CD14-positive monocyte (primary cell): ENCODE measurements at regions not wholly inside any gene's neighbourhood (a gene's known extent, or its start where the extent isn't known, plus 50 kb on each side); places are given as distances from the start of the nearest gene placed in this dataset.

ENCODE experiments used
- DNase-seq, 3 donors: peaks; one replicate each; pipeline ENCODE4 v3.0.0-alpha.2; 2011 to 2022
- H2AFZ ChIP-seq: 2 replicates; pipeline ENCODE4 v1.6.0; 2012; ENCODE audit warnings: mild to moderate bottlenecking, low read depth, low read length, inconsistent platforms; ENCODE audit not compliant: insufficient read depth, poor library complexity, severe bottlenecking
- H3K27ac ChIP-seq, 2 donors: 1 replicate in 1 of 2; 2 replicates in 1 of 2; pipeline ENCODE4 v1.5.1; 2012 to 2013; ENCODE audit warnings: low read length in 2 of 2, control low read depth in 1 of 2, inconsistent platforms in 1 of 2, low read depth in 1 of 2, mild to moderate bottlenecking in 1 of 2
- H3K27me3 ChIP-seq, 2 donors: one replicate each; pipeline versions ENCODE4 v1.6.0 to v1.6.1; 2011 to 2013; ENCODE audit warnings: low read length in 2 of 2; ENCODE audit not compliant: control insufficient read depth in 2 of 2, insufficient read depth in 2 of 2
- H3K36me3 ChIP-seq, 2 donors: replicated peaks in 1 of 2; 1 replicate in 1 of 2; 2 replicates in 1 of 2; pipeline versions ENCODE4 v1.5.1 to v1.6.1; 2012 to 2013; ENCODE audit warnings: low read length in 2 of 2, control low read depth in 1 of 2, inconsistent platforms in 1 of 2, mild to moderate bottlenecking in 1 of 2; ENCODE audit not compliant: insufficient read depth in 2 of 2, control insufficient read depth in 1 of 2
- H3K4me1 ChIP-seq, 2 donors: 1 replicate in 1 of 2; 2 replicates in 1 of 2; pipeline versions ENCODE4 v1.5.1 to v1.6.1; 2012 to 2013; ENCODE audit warnings: low read length in 2 of 2, control low read depth in 1 of 2, inconsistent platforms in 1 of 2, mild to moderate bottlenecking in 1 of 2, moderate library complexity in 1 of 2; ENCODE audit not compliant: insufficient read depth in 2 of 2, control insufficient read depth in 1 of 2
- H3K4me2 ChIP-seq: replicated peaks from 2 replicates; pipeline ENCODE3; 2012; ENCODE audit warnings: low read length, moderate library complexity, mild to moderate bottlenecking; ENCODE audit not compliant: poor library complexity, severe bottlenecking; ENCODE audit errors: extremely low read depth
- H3K4me3 ChIP-seq, 3 experiments: fragments of 200-600 bp in 1 of 3; sonication (generic) in 1 of 3; replicated peaks in 1 of 3; 1 replicate in 2 of 3; 2 replicates in 1 of 3; pipeline ENCODE4 v1.5.1; 2011 to 2013; ENCODE audit warnings: low read length in 3 of 3, mild to moderate bottlenecking in 3 of 3, control low read depth in 2 of 3, low read depth in 2 of 3, inconsistent platforms in 1 of 3, moderate library complexity in 1 of 3
- H3K79me2 ChIP-seq: 2 replicates; pipeline ENCODE4 v1.6.0; 2012; ENCODE audit warnings: mild to moderate bottlenecking, control low read depth, inconsistent platforms, low read length, moderate library complexity; ENCODE audit not compliant: insufficient read depth
- H3K9ac ChIP-seq: 2 replicates; pipeline ENCODE4 v1.6.0; 2017; ENCODE audit warnings: low read length, mild to moderate bottlenecking; ENCODE audit not compliant: insufficient read depth, poor library complexity, severe bottlenecking
- H3K9me3 ChIP-seq, 2 donors: replicated peaks in 1 of 2; 1 replicate in 1 of 2; 2 replicates in 1 of 2; pipeline versions ENCODE4 v1.5.1 to v1.6.1; 2012 to 2013; ENCODE audit warnings: low read length in 2 of 2, control low read depth in 1 of 2; ENCODE audit not compliant: control insufficient read depth in 1 of 2, insufficient read depth in 1 of 2
- H4K20me1 ChIP-seq: 2 replicates; pipeline ENCODE4 v1.6.0; 2012; ENCODE audit warnings: mild to moderate bottlenecking, low read length, control low read depth, moderate library complexity; ENCODE audit not compliant: insufficient read depth
- H3K27ac Mint-ChIP-seq, 7 donors: one replicate each; pipeline ENCODE4 v1.8.0; 2020; ENCODE audit warnings: mild to moderate bottlenecking in 7 of 7, mixed read lengths in 7 of 7, moderate library complexity in 6 of 7, inconsistent platforms in 2 of 7
- H3K27me3 Mint-ChIP-seq, 3 donors: one replicate each; pipeline ENCODE4 v1.8.0; 2021 to 2022; ENCODE audit warnings: low read depth in 3 of 3, mild to moderate bottlenecking in 3 of 3, mixed read lengths in 3 of 3, moderate library complexity in 3 of 3, inconsistent platforms in 1 of 3
- H3K36me3 Mint-ChIP-seq, 2 donors: one replicate each; pipeline ENCODE4 v1.8.0; 2020; ENCODE audit warnings: mixed read lengths in 2 of 2, inconsistent platforms in 1 of 2, mild to moderate bottlenecking in 1 of 2
- H3K4me1 Mint-ChIP-seq: one replicate; pipeline ENCODE4 v1.8.0; 2020; ENCODE audit warnings: mild to moderate bottlenecking, mixed read lengths
- H3K4me3 Mint-ChIP-seq, 2 donors: one replicate each; pipeline ENCODE4 v1.8.0; 2020; ENCODE audit warnings: mild to moderate bottlenecking in 2 of 2, mixed read lengths in 2 of 2, moderate library complexity in 1 of 2
- H3K9me3 Mint-ChIP-seq, 7 donors: one replicate each; pipeline ENCODE4 v1.8.0; 2020 to 2022; ENCODE audit warnings: mixed read lengths in 7 of 7, mild to moderate bottlenecking in 6 of 7, moderate library complexity in 6 of 7, inconsistent platforms in 2 of 7
- CTCF ChIP-seq: fragments of 200-600 bp; IDR thresholded peaks from one replicate; pipeline ENCODE4 v1.8.0; 2022; ENCODE audit warnings: antibody characterized with exemption, mild to moderate bottlenecking
- WGBS: methylation state at CpG from one replicate; pipeline ENCODE4 v1.1.5; 2013; ENCODE audit warnings: missing lambda C conversion rate; ENCODE audit not compliant: insufficient coverage; 5-methylcytosine and 5-hydroxymethylcytosine counted together
- intact Hi-C, 2 donors: fragments of 100-400 bp; cut with micrococcal nuclease; formaldehyde crosslinking; loops; one replicate each; pipeline versions ENCODE4 v1.15.0 to v1.15.1; 2023

- Histone ChIP-seq H3K9ac (no peak overlapping the region), H3K9me3 (no peaks in the 10 kb centered on the region), H2AFZ (no peak overlapping the region), H3K27me3 (no peaks in the 10 kb centered on the region), H3K4me2 (no peak overlapping the region), H4K20me1 (no peaks in the 10 kb centered on the region), H3K79me2 (no peaks in the 10 kb centered on the region), H3K4me1 (no peaks in the 10 kb centered on the region), H3K36me3 (no peaks in the 10 kb centered on the region), H3K27ac (no peak overlapping the region), H3K4me3 (no peak overlapping the region)
- Mint-ChIP-seq H3K4me1 (no peaks in the 10 kb centered on the region), H3K27ac (no peak overlapping the region), H3K36me3 (no peaks in the 10 kb centered on the region), H3K9me3 (peaks cover 0 to 3% (median 0%) of the 10 kb centered on the region in 7 donors), H3K4me3 (no peak overlapping the region), H3K27me3 (no peaks in the 10 kb centered on the region)
- DNase-seq, result no peak
- no peak for TF ChIP-seq CTCF
- intact Hi-C loops, result no loop called here
Observed at GRCh38 chr4:159778298-159778697, 675.4 kb downstream of the RAPGEF2 start.

- no peaks in the 10 kb centered on the region for H3K4me1 Mint-ChIP-seq
- H3K27ac Mint-ChIP-seq, result no peak overlapping the region
- H3K9me3 ChIP-seq, result no peaks in the 10 kb centered on the region
- H3K36me3 ChIP-seq, result no peaks in the 10 kb centered on the region
- no peak overlapping the region for H3K9ac ChIP-seq
- no peaks in the 10 kb centered on the region for H3K79me2 ChIP-seq
- H3K4me3 Mint-ChIP-seq, result no peak overlapping the region
- no peak overlapping the region for H3K4me2 ChIP-seq
- H2AFZ ChIP-seq, result no peak overlapping the region
- DNase-seq, result no peak
- intact Hi-C loops, result no loop called here
- H3K27me3 ChIP-seq, result no peaks in the 10 kb centered on the region
- TF ChIP-seq CTCF, result no peak
- no peaks in the 10 kb centered on the region for H3K27me3 Mint-ChIP-seq
- H4K20me1 ChIP-seq, result no peaks in the 10 kb centered on the region
- no CpG with 5 or more reads among the region's 3 CpGs for WGBS
- H3K9me3 Mint-ChIP-seq, result peaks cover 0 to 3% (median 0%) of the 10 kb centered on the region in 7 donors
- no peak overlapping the region for H3K27ac ChIP-seq
- H3K4me1 ChIP-seq, result no peaks in the 10 kb centered on the region
- no peak overlapping the region for H3K4me3 ChIP-seq
- no peaks in the 10 kb centered on the region for H3K36me3 Mint-ChIP-seq
Observed at GRCh38 chr4:159779716-159780115, 676.8 kb downstream of the RAPGEF2 start.
